ACHN (cell line): ENCODE measurements at regions not wholly inside any gene's neighbourhood (a gene's known extent, or its start where the extent isn't known, plus 50 kb on each side); places are given as distances from the start of the nearest gene placed in this dataset.
"Not testable (repeated sequence)": the region's sequence is repeated elsewhere in the genome, so short reads cannot be mapped to it uniquely, and the experiment has no call there.

Experiments
- DNase-seq: peaks from one replicate; pipeline ENCODE4 v3.0.0-alpha.2; 2015
- in situ Hi-C: cut with HindIII; loops from 2 replicates; pipeline ENCODE4 v1.10.0; 2017; ENCODE audit warnings: low sequenced_read_pairs, low pct_ligation_motif_present, low pct_unique_long_range_greater_than_20kb

- no peak for DNase-seq
Measured at GRCh38 chr9:87781331-87781730, 55.4 kb downstream of the CTSL start.

GRCh38 chr9:87783180-87783579 is 57.3 kb downstream of the CTSL start:
- DNase-seq, result no peak
- in situ Hi-C loops, result no loop called here

More at GRCh38 chr9:87781331-87781730, 55.4 kb downstream of the CTSL start:
- in situ Hi-C loops, result no loop called here

GRCh38 chr9:87785315-87785970 is 59.5 kb downstream of the CTSL start:
- in situ Hi-C loops, result not testable (repeated sequence)

GRCh38 chr9:87786423-87786822 is 60.5 kb downstream of the CTSL start:
- in situ Hi-C loops, result no loop called here
- no peak for DNase-seq

More at GRCh38 chr9:87785315-87785970, 59.5 kb downstream of the CTSL start:
- DNase-seq, result not testable (repeated sequence)

- in situ Hi-C loops, result no loop called here
- no peak for DNase-seq
Measured at GRCh38 chr9:87786876-87787275, 61.0 kb downstream of the CTSL start.

- no peak for DNase-seq
- in situ Hi-C loops, result no loop called here
Measured at GRCh38 chr9:87787735-87788134, 61.8 kb downstream of the CTSL start.

- DNase-seq, result peak; percentile 73
- in situ Hi-C loops, result no loop called here
Measured at GRCh38 chr9:87792831-87793288, 66.9 kb downstream of the CTSL start.

- peak; percentile 13 for DNase-seq
Measured at GRCh38 chr9:87793292-87793691, 67.4 kb downstream of the CTSL start.

GRCh38 chr9:87795178-87795577 is 69.3 kb downstream of the CTSL start:
- in situ Hi-C loops, result no loop called here
- no peak for DNase-seq

More at GRCh38 chr9:87793292-87793691, 67.4 kb downstream of the CTSL start:
- in situ Hi-C loops, result no loop called here

- no peak for DNase-seq
- in situ Hi-C loops, result no loop called here
Measured at GRCh38 chr9:87796196-87796595, 70.3 kb downstream of the CTSL start.

GRCh38 chr9:87798261-87798833 is 72.4 kb downstream of the CTSL start:
- no peak for DNase-seq
- in situ Hi-C loops, result no loop called here

GRCh38 chr9:87799503-87799902 is 73.6 kb downstream of the CTSL start:
- in situ Hi-C loops, result no loop called here
- no peak for DNase-seq

- in situ Hi-C loops, result no loop called here
- no peak for DNase-seq
Measured at GRCh38 chr9:87800456-87800855, 74.5 kb downstream of the CTSL start.

- in situ Hi-C loops, result no loop called here
Measured at GRCh38 chr9:87801013-87801412, 75.1 kb downstream of the CTSL start.

GRCh38 chr9:87803166-87803565 is 77.2 kb downstream of the CTSL start:
- in situ Hi-C loops, result no loop called here
- DNase-seq, result no peak

More at GRCh38 chr9:87801013-87801412, 75.1 kb downstream of the CTSL start:
- no peak for DNase-seq

- in situ Hi-C loops, result no loop called here
- DNase-seq, result no peak
Measured at GRCh38 chr9:87803623-87804345, 77.9 kb downstream of the CTSL start.

- in situ Hi-C loops, result no loop called here
- no peak for DNase-seq
Measured at GRCh38 chr9:87805259-87805658, 77.4 kb upstream of the SPATA31E1 start.

- in situ Hi-C loops, result no loop called here
Measured at GRCh38 chr9:87810008-87810407, 72.7 kb upstream of the SPATA31E1 start.

GRCh38 chr9:87810679-87811178 is 71.9 kb upstream of the SPATA31E1 start:
- no peak for DNase-seq
- in situ Hi-C loops, result no loop called here

More at GRCh38 chr9:87810008-87810407, 72.7 kb upstream of the SPATA31E1 start:
- DNase-seq, result no peak
